K562 (cell line): ENCODE measurements at regions not wholly inside any gene's neighbourhood (a gene's known extent, or its start where the extent isn't known, plus 50 kb on each side); places are given as distances from the start of the nearest gene placed in this dataset.

ENCODE experiments used
- BCLAF1 ChIP-seq, 2 experiments: fragments of 450-650 bp in 1 of 2; IDR thresholded peaks; 2 replicates each; pipeline ENCODE4 v1.6.1; 2011 to 2017; ENCODE audit warnings: low read depth in 2 of 2, antibody characterized with exemption in 1 of 2, borderline replicate concordance in 1 of 2, low read length in 1 of 2, mild to moderate bottlenecking in 1 of 2, mixed read lengths in 1 of 2; ENCODE audit not compliant: control insufficient read depth in 1 of 2
- CBX3 ChIP-seq, 2 experiments: IDR thresholded peaks; 1 replicate in 1 of 2; 2 replicates in 1 of 2; pipeline ENCODE4 v1.6.1; 2012; ENCODE audit warnings: inconsistent platforms in 2 of 2, low read length in 2 of 2, borderline replicate concordance in 1 of 2, control low read depth in 1 of 2
- CCAR2 ChIP-seq: fragments of 200-400 bp; formaldehyde crosslinking; IDR thresholded peaks from 2 replicates; pipeline ENCODE4 v1.6.1; 2017; ENCODE audit warnings: mild to moderate bottlenecking, low read depth, low read length
- HLTF ChIP-seq: fragments of 450-650 bp; IDR thresholded peaks from 2 replicates; pipeline ENCODE4 v1.6.1; 2016
- KLF6 ChIP-seq: fragments of 250-450 bp; sonication (Bioruptor Pico); IDR thresholded peaks from 2 replicates; pipeline ENCODE4 v1.4.0; 2020; ENCODE audit warnings: mild to moderate bottlenecking, moderate library complexity, borderline replicate concordance
- MAFG ChIP-seq: fragments of 450-650 bp; conservative IDR thresholded peaks from 2 replicates; pipeline ENCODE4 v1.6.1; 2016; ENCODE audit warnings: missing genetic modification characterization, missing compliant biosample characterization
- MTF1 ChIP-seq: fragments of 250-450 bp; sonication (Bioruptor Pico); IDR thresholded peaks from 2 replicates; pipeline ENCODE4 v1.9.0; 2021; ENCODE audit warnings: moderate library complexity, mild to moderate bottlenecking, inconsistent platforms, borderline replicate concordance
- NFATC3 ChIP-seq: fragments of 450-650 bp; IDR thresholded peaks from 2 replicates; pipeline ENCODE4 v1.6.1; 2017; ENCODE audit warnings: mild to moderate bottlenecking
- RBM39 ChIP-seq: fragments of 200-400 bp; formaldehyde crosslinking; optimal IDR thresholded peaks from 2 replicates; pipeline ENCODE3; 2018; ENCODE audit warnings: low read depth, low read length
- SP2 ChIP-seq: IDR thresholded peaks from 2 replicates; pipeline ENCODE4 v1.6.1; 2011; ENCODE audit warnings: mild to moderate bottlenecking, low read depth, low read length, moderate library complexity; ENCODE audit not compliant: poor library complexity, severe bottlenecking; ENCODE audit errors: extremely low read depth

GRCh38 chr4:25527034-25527433, 128.6 kb upstream of the SLC34A2 start (continued):
- no peak for TF ChIP-seq SP2
- TF ChIP-seq RBM39: no peak
- TF ChIP-seq BCLAF1 (IDR thresholded peaks at IDR 0.05; ENCODE audit: borderline replicate concordance in 1 of 2, control insufficient read depth in 1 of 2, low read depth in 2 of 2, low read length in 1 of 2): no peak
- no peak for TF ChIP-seq MTF1 (CRISPR knock-in tag)
- TF ChIP-seq CCAR2: no peak
- TF ChIP-seq MAFG (tag): no peak
- TF ChIP-seq NFATC3: no peak
- TF ChIP-seq CBX3 (IDR thresholded peaks at IDR 0.05; ENCODE audit: borderline replicate concordance in 1 of 2, low read length in 2 of 2): no peak
- no peak for TF ChIP-seq HLTF
- no peak for TF ChIP-seq KLF6
- TF ChIP-seq, all 486 proteins: peak for 0
